Neural progenitor cell (in vitro differentiated cells): ENCODE measurements at regions not wholly inside any gene's neighbourhood (a gene's known extent, or its start where the extent isn't known, plus 50 kb on each side); places are given as distances from the start of the nearest gene placed in this dataset.
"Not testable (repeated sequence)": the region's sequence is repeated elsewhere in the genome, so short reads cannot be mapped to it uniquely, and the experiment has no call there.

ENCODE experiments used
- DNase-seq: peaks from one replicate; pipeline ENCODE4 v3.0.0-alpha.2; 2016; ENCODE audit warnings: low spot score
- H2AFZ ChIP-seq: fragments of 200-600 bp; sonication (generic); replicated peaks from 2 replicates; pipeline ENCODE4 v1.6.1; 2016; ENCODE audit warnings: antibody characterized with exemption
- H3F3A ChIP-seq: fragments of 200-600 bp; sonication (generic); 2 replicates; pipeline ENCODE4 v1.6.1; 2016; ENCODE audit warnings: antibody characterized with exemption, low read depth
- H3K27ac ChIP-seq: fragments of 200-600 bp; sonication (generic); 2 replicates; pipeline ENCODE4 v1.5.1; 2016; ENCODE audit warnings: mild to moderate bottlenecking
- H3K27me3 ChIP-seq: fragments of 200-600 bp; sonication (generic); 2 replicates; pipeline ENCODE4 v1.6.1; 2016; ENCODE audit warnings: mild to moderate bottlenecking, moderate library complexity
- H3K36me3 ChIP-seq: fragments of 200-600 bp; sonication (generic); 2 replicates; pipeline ENCODE4 v1.5.1; 2016
- H3K4me1 ChIP-seq: fragments of 200-600 bp; sonication (generic); 2 replicates; pipeline ENCODE4 v1.6.1; 2016; ENCODE audit warnings: mixed run types
- H3K4me2 ChIP-seq: fragments of 200-600 bp; sonication (generic); 2 replicates; pipeline ENCODE4 v1.6.1; 2016
- H3K4me3 ChIP-seq: fragments of 200-600 bp; sonication (generic); 2 replicates; pipeline ENCODE4 v1.5.1; 2016
- H3K79me2 ChIP-seq: fragments of 200-600 bp; sonication (generic); 2 replicates; pipeline ENCODE4 v1.6.1; 2016; ENCODE audit warnings: low read depth
- H3K9ac ChIP-seq: fragments of 200-600 bp; sonication (generic); 2 replicates; pipeline ENCODE4 v1.6.1; 2016
- H3K9me3 ChIP-seq: fragments of 200-600 bp; sonication (generic); 2 replicates; pipeline ENCODE4 v1.5.1; 2016; ENCODE audit warnings: low read depth
- H4K20me1 ChIP-seq: fragments of 200-600 bp; sonication (generic); 2 replicates; pipeline ENCODE4 v1.6.1; 2016; ENCODE audit warnings: low read depth
- H3K27ac Mint-ChIP-seq: 3 replicates; pipeline ENCODE4 v1.8.0; 2021; ENCODE audit warnings: mixed read lengths
- H3K27me3 Mint-ChIP-seq: 2 replicates; pipeline ENCODE4 v1.8.0; 2022; ENCODE audit warnings: low read depth, mild to moderate bottlenecking, inconsistent platforms, moderate library complexity, mixed read lengths; ENCODE audit not compliant: insufficient read depth
- H3K36me3 Mint-ChIP-seq: 3 replicates; pipeline ENCODE4 v1.8.0; 2021; ENCODE audit warnings: mixed read lengths
- H3K4me1 Mint-ChIP-seq: 3 replicates; pipeline ENCODE4 v1.8.0; 2021; ENCODE audit warnings: mixed read lengths
- H3K4me3 Mint-ChIP-seq: 3 replicates; pipeline ENCODE4 v1.8.0; 2021; ENCODE audit warnings: mild to moderate bottlenecking, moderate library complexity, mixed read lengths
- H3K9me3 Mint-ChIP-seq: 3 replicates; pipeline ENCODE4 v1.8.0; 2020; ENCODE audit warnings: mixed read lengths
- CTCF ChIP-seq: fragments of 200-600 bp; sonication (generic); IDR thresholded peaks from 2 replicates; pipeline ENCODE4 v1.5.1; 2017; ENCODE audit warnings: antibody characterized with exemption, mild to moderate bottlenecking
- EZH2 ChIP-seq: fragments of 200-600 bp; sonication (generic); IDR thresholded peaks from 2 replicates; pipeline ENCODE4 v1.6.1; 2017; ENCODE audit warnings: antibody characterized with exemption, mild to moderate bottlenecking, moderate library complexity
- EZH2phosphoT487 ChIP-seq: fragments of 200-600 bp; sonication (generic); IDR thresholded peaks from 2 replicates; pipeline ENCODE4 v1.6.1; 2017; ENCODE audit warnings: antibody characterized with exemption

DNA sequence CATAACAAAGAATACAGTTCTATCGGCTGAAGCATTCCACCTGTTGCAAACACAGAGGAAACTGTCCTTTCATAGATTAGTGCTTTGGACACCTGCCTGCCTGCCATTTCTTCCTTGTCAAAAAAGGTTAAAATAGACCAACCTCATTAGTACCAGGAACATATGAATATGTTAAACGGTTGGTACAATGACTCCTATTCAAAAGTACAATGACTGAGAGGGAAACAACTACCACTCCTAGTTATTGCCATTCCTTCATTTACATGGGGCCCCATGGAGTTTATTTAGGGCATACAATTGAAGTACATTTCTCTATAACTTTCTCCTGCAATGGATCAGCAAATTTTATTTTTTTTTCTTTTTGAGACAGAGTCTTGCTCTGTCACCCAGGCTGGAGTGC, 77.4 kb upstream of the PIP5K1B start:
- Histone ChIP-seq H3K27ac (no peak overlapping the region), H3K4me3 (no peak overlapping the region), H3K4me1 (no peaks in the 10 kb centered on the region), H3K9ac (no peak overlapping the region), H3K9me3 (no peaks in the 10 kb centered on the region), H3K79me2 (no peaks in the 10 kb centered on the region), H3K4me2 (no peak overlapping the region), H3K36me3 (no peaks in the 10 kb centered on the region), H4K20me1 (no peaks in the 10 kb centered on the region), H3K27me3 (peaks cover 17% of the 10 kb centered on the region), H2AFZ (no peak overlapping the region), H3F3A (no peaks in the 10 kb centered on the region)
- TF ChIP-seq EZH2phosphoT487 (no peak), EZH2 (no peak), CTCF (no peak)
- H3K4me1 Mint-ChIP-seq: peaks cover 9% of the 10 kb centered on the region
- no peak for DNase-seq
- no peaks in the 10 kb centered on the region for H3K9me3 Mint-ChIP-seq
- no peaks in the 10 kb centered on the region for H3K36me3 Mint-ChIP-seq
- H3K27ac Mint-ChIP-seq: no peak overlapping the region
- H3K4me3 Mint-ChIP-seq: no peak overlapping the region
- H3K27me3 Mint-ChIP-seq: no peaks in the 10 kb centered on the region

DNA sequence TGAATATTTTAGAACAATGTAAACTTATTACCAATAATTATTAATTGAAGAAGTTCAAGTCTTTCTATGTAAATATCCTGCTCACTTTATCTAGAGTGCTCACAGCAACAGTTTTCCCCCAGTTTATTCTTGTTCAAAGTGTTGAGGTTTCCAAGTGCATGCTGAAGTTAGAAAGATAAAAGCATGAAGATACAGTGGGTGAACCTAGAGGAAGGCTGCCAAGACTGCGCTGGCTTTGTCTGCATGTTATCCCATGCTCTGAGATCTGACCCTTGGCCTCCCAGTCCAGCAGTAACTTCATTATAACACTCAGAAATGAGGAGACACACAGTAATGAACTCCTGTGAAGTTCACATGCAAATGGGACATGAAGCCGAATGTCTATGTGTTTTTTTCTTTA, 76.0 kb upstream of the PIP5K1B start:
- Histone ChIP-seq H3K4me3 (no peak overlapping the region), H3K79me2 (no peaks in the 10 kb centered on the region), H3K27ac (no peak overlapping the region), H3K4me2 (no peak overlapping the region), H4K20me1 (no peaks in the 10 kb centered on the region), H2AFZ (no peak overlapping the region), H3K36me3 (no peaks in the 10 kb centered on the region), H3K4me1 (no peaks in the 10 kb centered on the region), H3K27me3 (peaks cover 9% of the 10 kb centered on the region), H3F3A (no peaks in the 10 kb centered on the region), H3K9ac (no peak overlapping the region), H3K9me3 (no peaks in the 10 kb centered on the region)
- no peaks in the 10 kb centered on the region for H3K27me3 Mint-ChIP-seq
- TF ChIP-seq EZH2 (no peak), EZH2phosphoT487 (no peak), CTCF (no peak)
- no peak for DNase-seq
- no peaks in the 10 kb centered on the region for H3K9me3 Mint-ChIP-seq
- H3K36me3 Mint-ChIP-seq: no peaks in the 10 kb centered on the region
- H3K27ac Mint-ChIP-seq: no peak overlapping the region
- H3K4me1 Mint-ChIP-seq: peaks cover 9% of the 10 kb centered on the region
- no peak overlapping the region for H3K4me3 Mint-ChIP-seq

DNA sequence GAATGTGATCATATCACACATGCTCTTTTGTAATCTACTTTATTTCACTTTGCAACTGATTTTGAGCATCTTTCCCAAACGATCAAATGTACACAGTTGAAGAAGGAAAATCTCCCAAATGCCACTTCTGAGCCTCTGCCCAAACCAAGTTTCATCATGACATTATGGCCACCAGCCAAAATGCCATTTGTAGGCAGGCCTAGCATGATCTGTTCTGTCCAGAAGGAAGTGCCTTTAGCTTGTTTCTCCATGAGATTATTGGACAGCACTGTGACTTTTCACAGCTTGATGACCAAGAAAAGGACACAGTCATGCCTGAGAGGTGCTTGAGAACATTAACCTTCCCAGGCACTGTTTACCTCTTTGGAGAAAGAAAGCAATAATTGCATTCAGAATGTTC, 73.2 kb upstream of the PIP5K1B start:
- H3K4me1 Mint-ChIP-seq: peaks cover 11% of the 10 kb centered on the region
- Histone ChIP-seq H2AFZ (no peak overlapping the region), H3K27ac (no peak overlapping the region), H3K27me3 (no peaks in the 10 kb centered on the region), H3K9ac (no peak overlapping the region), H4K20me1 (no peaks in the 10 kb centered on the region), H3K36me3 (no peaks in the 10 kb centered on the region), H3K4me3 (no peak overlapping the region), H3K4me2 (no peak overlapping the region), H3K9me3 (no peaks in the 10 kb centered on the region), H3F3A (no peaks in the 10 kb centered on the region), H3K79me2 (no peaks in the 10 kb centered on the region), H3K4me1 (no peaks in the 10 kb centered on the region)
- H3K27ac Mint-ChIP-seq: no peak overlapping the region
- no peak overlapping the region for H3K4me3 Mint-ChIP-seq
- no peak for DNase-seq
- no peaks in the 10 kb centered on the region for H3K27me3 Mint-ChIP-seq
- H3K9me3 Mint-ChIP-seq: no peaks in the 10 kb centered on the region
- no peaks in the 10 kb centered on the region for H3K36me3 Mint-ChIP-seq
- TF ChIP-seq EZH2phosphoT487 (no peak), EZH2 (no peak), CTCF (no peak)

DNA sequence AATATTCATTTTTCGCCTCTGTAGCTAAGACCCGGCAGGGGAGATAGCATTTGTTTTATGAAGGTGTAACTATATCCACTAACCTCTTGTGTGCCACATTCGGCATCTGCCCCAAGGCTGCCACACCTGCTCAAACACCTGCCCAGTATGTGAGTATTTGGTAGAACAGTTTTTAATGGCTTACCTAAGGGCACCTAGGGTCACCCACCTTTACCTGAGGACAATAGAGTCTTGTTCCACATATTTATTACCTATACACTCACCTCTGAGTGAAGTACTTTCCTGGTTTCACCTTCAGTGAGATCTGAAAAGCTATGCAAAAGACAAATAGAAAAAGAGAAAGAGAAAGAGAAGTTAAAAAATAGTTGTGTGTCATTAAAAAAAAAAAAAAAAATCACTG, 68.0 kb upstream of the PIP5K1B start:
- Histone ChIP-seq H3K4me1 (no peaks in the 10 kb centered on the region), H3K9ac (no peak overlapping the region), H3K4me3 (no peak overlapping the region), H3K79me2 (no peaks in the 10 kb centered on the region), H2AFZ (no peak overlapping the region), H3K4me2 (no peak overlapping the region), H3F3A (no peaks in the 10 kb centered on the region), H3K9me3 (no peaks in the 10 kb centered on the region), H3K27ac (no peak overlapping the region), H4K20me1 (no peaks in the 10 kb centered on the region), H3K27me3 (no peaks in the 10 kb centered on the region), H3K36me3 (no peaks in the 10 kb centered on the region)
- Mint-ChIP-seq H3K4me3 (no peak overlapping the region), H3K4me1 (peaks cover 20% of the 10 kb centered on the region), H3K27ac (no peak overlapping the region), H3K27me3 (peaks cover 7% of the 10 kb centered on the region), H3K9me3 (no peaks in the 10 kb centered on the region), H3K36me3 (no peaks in the 10 kb centered on the region)
- no peak for DNase-seq
- TF ChIP-seq EZH2phosphoT487 (no peak), EZH2 (no peak), CTCF (no peak)

DNA sequence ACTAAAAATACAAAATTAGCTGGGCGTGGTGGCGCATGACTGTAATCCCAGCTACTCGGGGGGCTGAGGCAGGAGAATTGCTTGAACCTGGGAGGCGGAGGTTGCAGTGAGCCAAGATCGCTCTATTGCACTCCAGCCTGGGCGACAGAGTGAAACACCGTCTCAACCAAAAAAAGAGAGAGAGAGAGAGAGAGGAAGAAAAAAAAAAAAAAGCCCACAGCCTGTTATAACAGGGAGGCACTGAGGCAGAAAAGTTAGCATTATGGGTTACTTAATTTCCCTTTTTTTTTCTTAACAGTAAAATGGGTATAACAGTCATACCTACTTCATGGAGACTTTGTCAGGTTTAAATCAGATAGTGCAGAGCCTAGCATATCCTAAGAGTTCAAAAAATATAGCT, 65.8 kb upstream of the PIP5K1B start:
- not testable (repeated sequence) for H3K4me1 ChIP-seq, H3K79me2 ChIP-seq, DNase-seq, H3K9me3 Mint-ChIP-seq, H3K4me3 Mint-ChIP-seq, H4K20me1 ChIP-seq, H3K4me2 ChIP-seq, H3K36me3 ChIP-seq, H3K9ac ChIP-seq, H3K27me3 ChIP-seq, H3K27ac Mint-ChIP-seq, H3K27me3 Mint-ChIP-seq, H3F3A ChIP-seq, H3K4me3 ChIP-seq, H3K36me3 Mint-ChIP-seq, H3K27ac ChIP-seq, H3K9me3 ChIP-seq, H2AFZ ChIP-seq
- peaks cover 28% of the 10 kb centered on the region for H3K4me1 Mint-ChIP-seq
